ENCODE measurements at regions not wholly inside any gene's neighbourhood (a gene's known extent, or its start where the extent isn't known, plus 50 kb on each side); places are given as distances from the start of the nearest gene placed in this dataset.

GRCh38 chr6:43850314-43851203 is 80.5 kb downstream of the VEGFA start:
- no peak overlapping the region for H3K9ac ChIP-seq (ENCODE audit: low read length)
- no peak overlapping the region for H3K4me2 ChIP-seq (ENCODE audit: low read depth, low read length, poor library complexity, severe bottlenecking)

GRCh38 chr6:43849844-43850243 is 79.8 kb downstream of the VEGFA start:
- H3K4me2 ChIP-seq (ENCODE audit: low read depth, low read length, poor library complexity, severe bottlenecking) = no peak overlapping the region
- H3K79me2 ChIP-seq (ENCODE audit: insufficient read depth, low read length) = no peaks in the 10 kb centered on the region
- H3K9ac ChIP-seq (ENCODE audit: low read length) = no peak overlapping the region
- H3K9me3 ChIP-seq (ENCODE audit: insufficient read depth, low read length) = no peaks in the 10 kb centered on the region
- no peaks in the 10 kb centered on the region for H3F3A ChIP-seq (ENCODE audit: insufficient read depth)
- H3K9me2 ChIP-seq (replicated peaks; ENCODE audit: insufficient read depth, low read length) = no peaks in the 10 kb centered on the region
- H3K4me3 ChIP-seq (ENCODE audit: insufficient read depth, low read length, poor library complexity, severe bottlenecking) = no peak overlapping the region
- no peak overlapping the region for H2AFZ ChIP-seq (ENCODE audit: low read depth, low read length, severe bottlenecking)
- H3K36me3 ChIP-seq (ENCODE audit: low read length) = no peaks in the 10 kb centered on the region
- H4K20me1 ChIP-seq (ENCODE audit: low read depth, low read length) = no peaks in the 10 kb centered on the region
- H3K27me3 ChIP-seq (ENCODE audit: low read length) = no peaks in the 10 kb centered on the region
- H3K27ac ChIP-seq (ENCODE audit: low read depth, low read length) = no peak overlapping the region
- no peak for TF ChIP-seq EZH2phosphoT487 (conservative IDR thresholded peaks at IDR 0.05; ENCODE audit: low read length)
- no peak for TF ChIP-seq CTCF (IDR thresholded peaks at IDR 0.05; ENCODE audit: insufficient read depth, low read length, poor library complexity, severe bottlenecking)

More at GRCh38 chr6:43850314-43851203, 80.5 kb downstream of the VEGFA start:
- H3K27ac ChIP-seq (ENCODE audit: low read depth, low read length) = no peak overlapping the region
- H3K4me3 ChIP-seq (ENCODE audit: insufficient read depth, low read length, poor library complexity, severe bottlenecking) = no peak overlapping the region
- H2AFZ ChIP-seq (ENCODE audit: low read depth, low read length, severe bottlenecking) = no peak overlapping the region
- H4K20me1 ChIP-seq (ENCODE audit: low read depth, low read length) = no peaks in the 10 kb centered on the region
- no peaks in the 10 kb centered on the region for H3K79me2 ChIP-seq (ENCODE audit: insufficient read depth, low read length)
- no peak for TF ChIP-seq CTCF (IDR thresholded peaks at IDR 0.05; ENCODE audit: insufficient read depth, low read length, poor library complexity, severe bottlenecking)
- TF ChIP-seq EZH2phosphoT487 (conservative IDR thresholded peaks at IDR 0.05; ENCODE audit: low read length) = no peak
- H3K9me3 ChIP-seq (ENCODE audit: insufficient read depth, low read length) = no peaks in the 10 kb centered on the region
- no peaks in the 10 kb centered on the region for H3K9me2 ChIP-seq (replicated peaks; ENCODE audit: insufficient read depth, low read length)
- no peaks in the 10 kb centered on the region for H3K36me3 ChIP-seq (ENCODE audit: low read length)
- no peaks in the 10 kb centered on the region for H3F3A ChIP-seq (ENCODE audit: insufficient read depth)
- H3K27me3 ChIP-seq (ENCODE audit: low read length) = no peaks in the 10 kb centered on the region

GRCh38 chr6:43848671-43849391 is 78.8 kb downstream of the VEGFA start:
- Histone ChIP-seq H3K9ac (ENCODE audit: low read length) (no peak overlapping the region), H3K36me3 (ENCODE audit: low read length) (no peaks in the 10 kb centered on the region), H3K79me2 (ENCODE audit: insufficient read depth, low read length) (no peaks in the 10 kb centered on the region), H3K4me3 (ENCODE audit: insufficient read depth, low read length, poor library complexity, severe bottlenecking) (no peak overlapping the region), H3K27me3 (ENCODE audit: low read length) (no peaks in the 10 kb centered on the region), H3K4me2 (ENCODE audit: low read depth, low read length, poor library complexity, severe bottlenecking) (no peak overlapping the region), H3F3A (ENCODE audit: insufficient read depth) (no peaks in the 10 kb centered on the region), H3K9me3 (ENCODE audit: insufficient read depth, low read length) (no peaks in the 10 kb centered on the region), H4K20me1 (ENCODE audit: low read depth, low read length) (no peaks in the 10 kb centered on the region), H3K9me2 (replicated peaks; ENCODE audit: insufficient read depth, low read length) (no peaks in the 10 kb centered on the region), H2AFZ (ENCODE audit: low read depth, low read length, severe bottlenecking) (no peak overlapping the region), H3K27ac (ENCODE audit: low read depth, low read length) (no peak overlapping the region)
- TF ChIP-seq CTCF (IDR thresholded peaks at IDR 0.05; ENCODE audit: insufficient read depth, low read length, poor library complexity, severe bottlenecking) (no peak), EZH2phosphoT487 (conservative IDR thresholded peaks at IDR 0.05; ENCODE audit: low read length) (no peak)

Data from SU-DHL-6 (cell line).